ENCODE measurements at regions not wholly inside any gene's neighbourhood (a gene's known extent, or its start where the extent isn't known, plus 50 kb on each side); places are given as distances from the start of the nearest gene placed in this dataset.
A peak's percentile ranks its signal among the peaks of the same experiment; 100 is the strongest.
"Not testable (repeated sequence)": the region's sequence is repeated elsewhere in the genome, so short reads cannot be mapped to it uniquely, and the experiment has no call there.

DNA sequence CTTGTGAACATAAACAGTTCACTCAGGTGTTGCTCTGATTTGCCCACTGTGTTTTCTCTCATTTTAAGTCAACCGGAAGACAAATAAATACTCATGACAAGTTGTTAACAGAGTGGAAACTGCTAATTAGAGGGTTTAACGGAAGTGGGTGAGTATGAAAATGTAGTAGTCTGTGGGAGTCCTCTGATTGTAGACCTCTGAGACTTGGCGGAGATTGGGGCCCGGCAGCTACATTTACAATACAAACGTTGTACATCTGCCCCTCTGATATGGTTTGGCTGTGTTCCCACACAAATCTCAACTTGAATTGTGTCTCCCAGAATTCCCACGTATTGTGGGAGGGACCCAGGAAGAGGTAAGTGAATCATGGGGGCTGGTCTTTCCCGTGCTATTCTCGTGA, 107.3 kb upstream of the FAM98A start:
- intact Hi-C loops (cut with DNase I): no loop called here
- Histone ChIP-seq H3K4me3 (peak overlapping the region in 1 of 12 donors; percentile 26), H3K4me1 (peaks cover 0 to 11% (median 0%) of the 10 kb centered on the region in 12 donors), H3K27ac (no peak overlapping the region), H3K9me3 (no peaks in the 10 kb centered on the region), H3K27me3 (no peaks in the 10 kb centered on the region), H3K36me3 (no peaks in the 10 kb centered on the region)
- WGBS, 4 donors: 48 to 67% (median 54%) methylated on average over 8 of the region's 8 CpGs
- ATAC-seq (no peak), DNase-seq (peak in 1 of 5 donors; percentile 11)
- no peak for TF ChIP-seq POLR2A (IDR thresholded peaks at IDR 0.05)
- TF ChIP-seq, protein P1, sequence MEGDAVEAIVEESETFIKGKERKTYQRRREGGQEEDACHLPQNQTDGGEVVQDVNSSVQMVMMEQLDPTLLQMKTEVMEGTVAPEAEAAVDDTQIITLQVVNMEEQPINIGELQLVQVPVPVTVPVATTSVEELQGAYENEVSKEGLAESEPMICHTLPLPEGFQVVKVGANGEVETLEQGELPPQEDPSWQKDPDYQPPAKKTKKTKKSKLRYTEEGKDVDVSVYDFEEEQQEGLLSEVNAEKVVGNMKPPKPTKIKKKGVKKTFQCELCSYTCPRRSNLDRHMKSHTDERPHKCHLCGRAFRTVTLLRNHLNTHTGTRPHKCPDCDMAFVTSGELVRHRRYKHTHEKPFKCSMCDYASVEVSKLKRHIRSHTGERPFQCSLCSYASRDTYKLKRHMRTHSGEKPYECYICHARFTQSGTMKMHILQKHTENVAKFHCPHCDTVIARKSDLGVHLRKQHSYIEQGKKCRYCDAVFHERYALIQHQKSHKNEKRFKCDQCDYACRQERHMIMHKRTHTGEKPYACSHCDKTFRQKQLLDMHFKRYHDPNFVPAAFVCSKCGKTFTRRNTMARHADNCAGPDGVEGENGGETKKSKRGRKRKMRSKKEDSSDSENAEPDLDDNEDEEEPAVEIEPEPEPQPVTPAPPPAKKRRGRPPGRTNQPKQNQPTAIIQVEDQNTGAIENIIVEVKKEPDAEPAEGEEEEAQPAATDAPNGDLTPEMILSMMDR (IDR thresholded peaks at IDR 0.05): no peak

DNA sequence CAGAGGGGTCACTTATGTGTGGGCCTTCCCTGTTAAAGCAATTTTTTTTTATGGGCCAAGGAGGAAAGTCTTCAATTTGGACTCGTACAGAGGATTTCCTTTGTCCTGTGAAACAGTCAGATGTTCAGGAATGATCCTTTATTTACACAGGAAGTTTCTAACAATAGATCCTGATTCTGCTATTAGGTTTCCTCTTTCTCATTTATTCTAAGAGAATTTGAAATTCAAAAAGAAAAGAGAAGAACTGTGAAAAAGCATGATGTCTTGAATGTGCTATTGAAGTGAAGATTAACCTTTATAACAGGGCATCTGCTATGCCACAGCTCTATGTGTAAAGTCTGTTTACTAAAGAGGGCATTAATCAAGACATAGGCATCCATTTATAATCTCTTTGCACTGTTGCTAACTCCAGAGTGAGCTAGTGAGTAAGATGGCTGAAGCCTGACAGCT, 105.3 kb upstream of the FAM98A start:
- H3K27ac ChIP-seq: peak overlapping the region in 8 of 12 donors; percentile 16 to 52 (median 34)
- intact Hi-C loops (cut with DNase I): no loop called here
- no peaks in the 10 kb centered on the region for H3K36me3 ChIP-seq
- H3K4me3 ChIP-seq: no peak overlapping the region
- H3K9me3 ChIP-seq: no peaks in the 10 kb centered on the region
- H3K4me1 ChIP-seq: peaks cover 0 to 11% (median 0%) of the 10 kb centered on the region in 12 donors
- TF ChIP-seq, protein P1 (IDR thresholded peaks at IDR 0.05): no peak
- no peak for TF ChIP-seq POLR2A (IDR thresholded peaks at IDR 0.05)
- 33 to 43% (median 37%) methylated on average over 1 of the region's 1 CpG for WGBS, 4 donors
- H3K27me3 ChIP-seq: no peaks in the 10 kb centered on the region
- peak in 1 of 4 donors; percentile 56 for ATAC-seq
- DNase-seq: no peak

DNA sequence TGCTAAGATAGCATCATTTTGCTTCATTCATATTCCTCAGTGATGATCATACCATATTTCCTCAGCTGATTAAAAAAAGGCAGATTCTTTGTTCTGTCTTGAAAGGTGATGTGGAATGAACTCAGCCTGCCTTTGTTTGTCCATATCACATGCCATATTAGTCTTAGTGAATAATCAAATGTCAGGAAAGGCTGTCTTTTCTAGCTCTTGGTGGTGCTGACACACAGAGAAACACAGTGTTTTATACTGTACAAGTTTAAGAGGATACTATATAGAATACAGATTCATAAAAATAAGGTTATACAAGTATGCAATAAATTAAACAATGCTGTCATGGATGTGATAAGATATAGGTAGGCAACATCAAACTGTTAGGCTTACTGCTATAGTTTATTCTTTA, 97.1 kb upstream of the FAM98A start:
- TF ChIP-seq, protein P1 (IDR thresholded peaks at IDR 0.05): no peak
- TF ChIP-seq POLR2A (IDR thresholded peaks at IDR 0.05): no peak
- no peak for DNase-seq
- Histone ChIP-seq H3K36me3 (no peaks in the 10 kb centered on the region), H3K4me3 (no peak overlapping the region), H3K27me3 (no peaks in the 10 kb centered on the region), H3K9me3 (peaks cover 0 to 7% (median 0%) of the 10 kb centered on the region in 12 donors), H3K27ac (no peak overlapping the region), H3K4me1 (no peaks in the 10 kb centered on the region)
- ATAC-seq: no peak
- intact Hi-C loops (cut with DNase I): no loop called here

GRCh38 chr2:33694904-33695303, 95.8 kb upstream of the FAM98A start:
- TF ChIP-seq, protein P1 (IDR thresholded peaks at IDR 0.05): no peak
- no peak for TF ChIP-seq POLR2A (IDR thresholded peaks at IDR 0.05)

GRCh38 chr2:33690686-33691085, 91.6 kb upstream of the FAM98A start:
- H3K9me3 ChIP-seq: peaks cover 0 to 37% (median 19%) of the 10 kb centered on the region in 12 donors
- DNase-seq; H3K4me3 ChIP-seq; intact Hi-C loops (cut with DNase I); H3K36me3 ChIP-seq; H3K4me1 ChIP-seq; ATAC-seq; H3K27ac ChIP-seq; H3K27me3 ChIP-seq: not testable (repeated sequence)
- WGBS, 4 donors: 83 to 93% (median 89%) methylated on average over 1 of the region's 1 CpG

More at GRCh38 chr2:33694904-33695303, 95.8 kb upstream of the FAM98A start:
- no peaks in the 10 kb centered on the region for H3K4me1 ChIP-seq
- H3K9me3 ChIP-seq: peaks cover 0 to 13% (median 0%) of the 10 kb centered on the region in 12 donors
- DNase-seq (no peak), ATAC-seq (no peak)
- H3K27ac ChIP-seq: no peak overlapping the region
- WGBS, 4 donors: 46 to 98% (median 52%) methylated on average over 1 of the region's 1 CpG
- no peaks in the 10 kb centered on the region for H3K36me3 ChIP-seq
- no peaks in the 10 kb centered on the region for H3K27me3 ChIP-seq
- no peak overlapping the region for H3K4me3 ChIP-seq
- intact Hi-C loops (cut with DNase I): no loop called here
